ENCODE measurements at regions not wholly inside any gene's neighbourhood (a gene's known extent, or its start where the extent isn't known, plus 50 kb on each side); places are given as distances from the start of the nearest gene placed in this dataset.

GRCh38 chr6:91099479-91099878 is 512.6 kb upstream of the MAP3K7 start:
- no peak for DNase-seq (ENCODE audit: low spot score)
- TF ChIP-seq, protein P1, sequence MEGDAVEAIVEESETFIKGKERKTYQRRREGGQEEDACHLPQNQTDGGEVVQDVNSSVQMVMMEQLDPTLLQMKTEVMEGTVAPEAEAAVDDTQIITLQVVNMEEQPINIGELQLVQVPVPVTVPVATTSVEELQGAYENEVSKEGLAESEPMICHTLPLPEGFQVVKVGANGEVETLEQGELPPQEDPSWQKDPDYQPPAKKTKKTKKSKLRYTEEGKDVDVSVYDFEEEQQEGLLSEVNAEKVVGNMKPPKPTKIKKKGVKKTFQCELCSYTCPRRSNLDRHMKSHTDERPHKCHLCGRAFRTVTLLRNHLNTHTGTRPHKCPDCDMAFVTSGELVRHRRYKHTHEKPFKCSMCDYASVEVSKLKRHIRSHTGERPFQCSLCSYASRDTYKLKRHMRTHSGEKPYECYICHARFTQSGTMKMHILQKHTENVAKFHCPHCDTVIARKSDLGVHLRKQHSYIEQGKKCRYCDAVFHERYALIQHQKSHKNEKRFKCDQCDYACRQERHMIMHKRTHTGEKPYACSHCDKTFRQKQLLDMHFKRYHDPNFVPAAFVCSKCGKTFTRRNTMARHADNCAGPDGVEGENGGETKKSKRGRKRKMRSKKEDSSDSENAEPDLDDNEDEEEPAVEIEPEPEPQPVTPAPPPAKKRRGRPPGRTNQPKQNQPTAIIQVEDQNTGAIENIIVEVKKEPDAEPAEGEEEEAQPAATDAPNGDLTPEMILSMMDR (IDR thresholded peaks at IDR 0.05; ENCODE audit: borderline replicate concordance, control extremely low read depth, extremely low read depth, insufficient read depth, missing control alignments) = no peak
- in situ Hi-C loops (cut with MboI; ENCODE audit: low sequenced_read_pairs, unreplicated experiment) = no loop called here

DNA sequence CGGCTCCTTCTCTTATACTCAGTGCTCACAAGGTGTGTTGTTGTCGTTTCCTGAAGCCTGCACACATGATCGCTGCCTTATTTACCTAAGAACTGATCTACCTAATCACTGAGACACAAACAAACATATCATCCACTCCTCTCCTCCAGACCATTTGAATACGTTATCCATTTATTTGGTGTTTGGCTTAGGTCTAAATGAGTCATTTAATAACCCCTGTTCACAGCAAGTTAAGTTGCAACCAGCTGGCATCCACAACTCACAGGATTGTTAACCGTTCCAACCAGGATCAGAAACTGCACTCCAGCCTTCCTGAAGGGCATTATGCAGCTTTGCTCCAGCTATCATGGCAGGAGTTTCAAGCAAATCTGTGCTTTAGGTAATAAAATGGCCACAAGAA is 511.1 kb upstream of the MAP3K7 start:
- DNase-seq (ENCODE audit: low spot score) = no peak
- in situ Hi-C loops (cut with MboI; ENCODE audit: low sequenced_read_pairs, unreplicated experiment) = no loop called here
- TF ChIP-seq, protein P1 (IDR thresholded peaks at IDR 0.05; ENCODE audit: borderline replicate concordance, control extremely low read depth, extremely low read depth, insufficient read depth, missing control alignments) = no peak

- TF ChIP-seq, protein P1 (IDR thresholded peaks at IDR 0.05; ENCODE audit: borderline replicate concordance, control extremely low read depth, extremely low read depth, insufficient read depth, missing control alignments) = no peak
- no peak for DNase-seq (ENCODE audit: low spot score)
- in situ Hi-C loops (cut with MboI; ENCODE audit: low sequenced_read_pairs, unreplicated experiment) = no loop called here
Observed at GRCh38 chr6:91097364-91097763, 510.5 kb upstream of the MAP3K7 start.

- DNase-seq (ENCODE audit: low spot score) = no peak
- TF ChIP-seq, protein P1 (IDR thresholded peaks at IDR 0.05; ENCODE audit: borderline replicate concordance, control extremely low read depth, extremely low read depth, insufficient read depth, missing control alignments) = no peak
- in situ Hi-C loops (cut with MboI; ENCODE audit: low sequenced_read_pairs, unreplicated experiment) = no loop called here
Observed at GRCh38 chr6:91094806-91095475, 508.1 kb upstream of the MAP3K7 start.

- in situ Hi-C loops (cut with MboI; ENCODE audit: low sequenced_read_pairs, unreplicated experiment) = no loop called here
Observed at GRCh38 chr6:91094341-91094740, 507.5 kb upstream of the MAP3K7 start.

GRCh38 chr6:91088976-91089375 is 502.1 kb upstream of the MAP3K7 start:
- TF ChIP-seq, protein P1 (IDR thresholded peaks at IDR 0.05; ENCODE audit: borderline replicate concordance, control extremely low read depth, extremely low read depth, insufficient read depth, missing control alignments) = no peak
- in situ Hi-C loops (cut with MboI; ENCODE audit: low sequenced_read_pairs, unreplicated experiment) = no loop called here
- no peak for DNase-seq (ENCODE audit: low spot score)

More at GRCh38 chr6:91094341-91094740, 507.5 kb upstream of the MAP3K7 start:
- DNase-seq (ENCODE audit: low spot score) = no peak
- TF ChIP-seq, protein P1 (IDR thresholded peaks at IDR 0.05; ENCODE audit: borderline replicate concordance, control extremely low read depth, extremely low read depth, insufficient read depth, missing control alignments) = no peak

Measured in GM13976 (cell line).